EL (cell line): ENCODE measurements at regions not wholly inside any gene's neighbourhood (a gene's known extent, or its start where the extent isn't known, plus 50 kb on each side); places are given as distances from the start of the nearest gene placed in this dataset.
"Not testable (repeated sequence)": the region's sequence is repeated elsewhere in the genome, so short reads cannot be mapped to it uniquely, and the experiment has no call there.

Experiments used
- DNase-seq: peaks from one replicate; pipeline ENCODE4 v3.0.0-alpha.2; 2016

GRCh38 chr4:159859656-159860148, 756.8 kb downstream of the RAPGEF2 start:
- DNase-seq, result no peak

- DNase-seq, result no peak
Measured at GRCh38 chr4:159860945-159861344, 758.1 kb downstream of the RAPGEF2 start.

- DNase-seq, result no peak
Measured at GRCh38 chr4:159864337-159864736, 761.5 kb downstream of the RAPGEF2 start.

- no peak for DNase-seq
Measured at GRCh38 chr4:159867673-159868072, 764.8 kb downstream of the RAPGEF2 start.

- DNase-seq, result not testable (repeated sequence)
Measured at GRCh38 chr4:159868936-159869335, 766.1 kb downstream of the RAPGEF2 start.

GRCh38 chr4:159871141-159871540, 768.3 kb downstream of the RAPGEF2 start:
- DNase-seq, result no peak

- DNase-seq, result no peak
Measured at GRCh38 chr4:159881158-159881557, 778.3 kb downstream of the RAPGEF2 start.

- DNase-seq, result no peak
Measured at GRCh38 chr4:159884989-159885388, 782.1 kb downstream of the RAPGEF2 start.

- no peak for DNase-seq
Measured at GRCh38 chr4:159899596-159899995, 796.7 kb downstream of the RAPGEF2 start.

- DNase-seq, result no peak
Measured at GRCh38 chr4:159900562-159900961, 797.7 kb downstream of the RAPGEF2 start.

GRCh38 chr4:159902648-159903047, 799.8 kb downstream of the RAPGEF2 start:
- DNase-seq, result no peak

GRCh38 chr4:159904906-159905305, 802.0 kb downstream of the RAPGEF2 start:
- DNase-seq, result no peak

- no peak for DNase-seq
Measured at GRCh38 chr4:159906051-159906450, 803.2 kb downstream of the RAPGEF2 start.

GRCh38 chr4:159906517-159906916, 803.6 kb downstream of the RAPGEF2 start:
- no peak for DNase-seq

GRCh38 chr4:159910721-159911120, 807.8 kb downstream of the RAPGEF2 start:
- no peak for DNase-seq

GRCh38 chr4:159922119-159922518, 819.2 kb downstream of the RAPGEF2 start:
- no peak for DNase-seq

- no peak for DNase-seq
Measured at GRCh38 chr4:159925770-159926169, 822.9 kb downstream of the RAPGEF2 start.

GRCh38 chr4:159926871-159927270, 824.0 kb downstream of the RAPGEF2 start:
- DNase-seq, result no peak

- DNase-seq, result no peak
Measured at GRCh38 chr4:159927781-159928180, 824.9 kb downstream of the RAPGEF2 start.

- DNase-seq, result not testable (repeated sequence)
Measured at GRCh38 chr4:159934602-159935001, 831.7 kb downstream of the RAPGEF2 start.

- DNase-seq, result no peak
Measured at GRCh38 chr4:159937595-159937994, 834.7 kb downstream of the RAPGEF2 start.

GRCh38 chr4:159939681-159940080, 836.8 kb downstream of the RAPGEF2 start:
- not testable (repeated sequence) for DNase-seq

- no peak for DNase-seq
Measured at GRCh38 chr4:159941076-159941475, 838.2 kb downstream of the RAPGEF2 start.

GRCh38 chr4:159944477-159944876, 841.6 kb downstream of the RAPGEF2 start:
- DNase-seq, result no peak

GRCh38 chr4:159946983-159947615, 844.2 kb downstream of the RAPGEF2 start:
- DNase-seq, result peak; percentile 42
